Retinal pigment epithelial cell (primary cell): ENCODE measurements at regions not wholly inside any gene's neighbourhood (a gene's known extent, or its start where the extent isn't known, plus 50 kb on each side); places are given as distances from the start of the nearest gene placed in this dataset.

Experiments
- DNase-seq: peaks from one replicate; pipeline ENCODE4 v3.0.0-alpha.2; 2010; ENCODE audit warnings: low read depth
- H3K4me3 ChIP-seq: 2 replicates; pipeline ENCODE4 v1.5.1; 2011; ENCODE audit warnings: mild to moderate bottlenecking, low read length, control low read depth, moderate library complexity
- CTCF ChIP-seq: conservative IDR thresholded peaks from 2 replicates; pipeline ENCODE4 v1.5.1; 2011; ENCODE audit warnings: low read depth, low read length, control low read depth, inconsistent platforms

GRCh38 chr9:22342491-22343217 is 104.0 kb upstream of the DMRTA1 start:
- peak; percentile 78 for DNase-seq
- TF ChIP-seq CTCF = no peak
- H3K4me3 ChIP-seq = no peak overlapping the region

- no peak for TF ChIP-seq CTCF
- DNase-seq = no peak
- no peak overlapping the region for H3K4me3 ChIP-seq
Measured at GRCh38 chr9:22343218-22343611, 103.4 kb upstream of the DMRTA1 start.

GRCh38 chr9:22354699-22355384 is 91.8 kb upstream of the DMRTA1 start:
- TF ChIP-seq CTCF = no peak
- no peak overlapping the region for H3K4me3 ChIP-seq
- DNase-seq = no peak

GRCh38 chr9:22356985-22357384 is 89.6 kb upstream of the DMRTA1 start:
- DNase-seq = no peak
- no peak overlapping the region for H3K4me3 ChIP-seq
- TF ChIP-seq CTCF = no peak

GRCh38 chr9:22363421-22363887 is 83.2 kb upstream of the DMRTA1 start:
- no peak for DNase-seq
- no peak overlapping the region for H3K4me3 ChIP-seq
- TF ChIP-seq CTCF = no peak

GRCh38 chr9:22373636-22374035 is 73.0 kb upstream of the DMRTA1 start:
- no peak for DNase-seq
- no peak for TF ChIP-seq CTCF
- H3K4me3 ChIP-seq = no peak overlapping the region

GRCh38 chr9:22374051-22374450 is 72.6 kb upstream of the DMRTA1 start:
- TF ChIP-seq CTCF = no peak
- H3K4me3 ChIP-seq = no peak overlapping the region
- DNase-seq = no peak
